G401 (cell line): ENCODE measurements at regions not wholly inside any gene's neighbourhood (a gene's known extent, or its start where the extent isn't known, plus 50 kb on each side); places are given as distances from the start of the nearest gene placed in this dataset.
"Not testable (repeated sequence)": the region's sequence is repeated elsewhere in the genome, so short reads cannot be mapped to it uniquely, and the experiment has no call there.

Source experiments
- DNase-seq: peaks from one replicate; pipeline ENCODE4 v3.0.0-alpha.2; 2015; ENCODE audit warnings: low spot score
- in situ Hi-C: cut with HindIII; loops from 2 replicates; pipeline ENCODE4 v1.10.0; 2016; ENCODE audit warnings: low sequenced_read_pairs, mixed read lengths

DNA sequence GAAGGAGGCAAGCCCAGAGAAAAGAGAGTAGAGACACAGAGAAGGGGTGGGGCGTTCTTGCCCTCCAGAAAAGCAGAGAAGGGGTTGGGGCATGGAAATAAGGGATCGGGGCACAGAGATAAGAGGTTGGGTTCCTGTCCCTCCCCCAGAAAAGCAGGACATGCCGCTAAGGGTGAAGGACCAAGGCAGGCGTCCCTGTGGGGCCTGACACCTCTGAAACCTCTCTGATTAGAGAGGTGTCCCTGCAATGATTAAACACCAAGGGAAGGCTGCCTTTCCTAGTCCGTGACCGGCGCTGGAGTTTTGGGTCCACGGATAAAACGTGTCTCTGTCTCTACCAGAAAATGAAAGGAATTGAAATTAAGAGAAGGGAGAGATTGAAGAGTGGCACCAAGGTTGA is 914.0 kb upstream of the CRIM1 start:
- in situ Hi-C loops, result not testable (repeated sequence)

DNA sequence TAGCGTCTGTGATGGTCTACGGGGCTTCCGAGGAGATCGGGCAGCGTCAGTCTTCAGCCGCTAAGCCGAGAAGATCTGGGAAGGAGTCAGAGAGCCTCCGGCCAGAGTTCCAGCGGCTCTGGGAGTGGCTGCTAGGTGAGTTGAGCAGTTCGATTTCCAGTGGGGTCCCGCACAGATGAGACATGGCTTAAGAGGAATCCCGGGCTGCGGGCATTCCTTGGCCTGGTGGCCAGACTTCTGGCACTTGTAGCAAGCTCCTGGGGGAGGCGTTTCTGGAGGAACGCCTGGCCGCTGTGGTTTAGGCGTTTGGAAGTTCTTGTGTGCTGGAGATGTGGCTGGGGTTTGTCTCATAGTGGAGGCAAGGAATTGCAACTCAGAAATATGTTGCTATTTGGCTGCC is 915.3 kb upstream of the CRIM1 start:
- in situ Hi-C loops, DNase-seq: not testable (repeated sequence)

More for the DNA sequence above, 914.0 kb upstream of the CRIM1 start:
- DNase-seq, result not testable (repeated sequence)

DNA sequence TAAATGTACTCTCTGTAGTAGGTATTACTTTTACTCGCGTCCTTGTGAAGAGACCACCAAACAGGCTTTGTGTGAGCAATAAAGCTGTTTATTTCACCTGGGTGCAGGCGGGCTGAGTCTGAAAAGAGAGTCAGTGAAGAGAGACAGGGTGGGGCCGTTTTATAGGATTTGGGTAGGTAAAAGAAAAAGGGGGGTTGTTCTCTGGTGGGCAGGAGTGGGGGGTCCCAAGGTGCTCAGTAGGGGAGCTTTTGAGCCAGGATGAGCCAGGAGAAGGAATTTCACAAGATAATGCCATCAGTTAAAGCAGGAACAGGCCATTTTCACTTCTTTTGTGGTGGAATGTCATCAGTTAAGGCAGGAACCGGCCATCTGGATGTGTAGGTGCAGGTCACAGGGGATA is 918.7 kb upstream of the CRIM1 start:
- DNase-seq, in situ Hi-C loops: not testable (repeated sequence)

DNA sequence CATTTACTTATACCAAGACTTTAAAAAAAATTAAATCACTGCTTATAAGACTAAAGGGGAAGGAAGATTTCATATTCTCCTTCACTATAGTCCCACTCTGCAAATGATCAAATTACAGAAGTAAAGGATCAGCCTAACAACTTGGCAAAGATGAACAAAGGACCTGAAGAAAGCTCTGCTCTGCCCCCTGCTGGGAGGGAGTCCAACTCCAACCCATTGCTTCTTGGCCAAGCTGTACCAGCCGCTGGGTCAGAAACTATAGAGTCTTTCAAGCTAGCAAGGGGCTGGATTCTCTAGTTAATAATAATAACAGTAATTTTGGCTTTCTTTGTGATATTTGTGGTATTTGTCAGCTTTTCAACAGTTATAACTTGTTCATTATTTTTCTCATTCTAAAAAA is 927.0 kb upstream of the CRIM1 start:
- in situ Hi-C loops, result no loop called here
- no peak for DNase-seq

DNA sequence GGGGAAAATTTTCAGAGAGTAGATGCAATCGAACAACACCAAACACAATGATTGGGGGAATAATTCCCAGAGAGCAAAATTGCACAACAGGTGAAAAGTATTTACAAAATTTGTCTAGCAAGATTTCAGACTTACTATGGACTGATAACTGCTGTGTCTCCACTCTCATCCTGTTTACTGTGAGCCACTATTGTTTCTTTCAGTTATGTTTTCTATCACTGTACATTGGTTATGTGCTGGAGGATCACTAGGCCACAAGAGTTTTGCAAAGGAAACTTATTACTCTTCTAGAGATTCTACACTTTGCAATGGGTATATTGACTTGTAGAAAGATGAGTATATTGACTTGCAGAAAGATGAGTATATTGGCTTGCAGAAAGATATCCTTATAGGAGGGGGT is 934.1 kb upstream of the CRIM1 start:
- in situ Hi-C loops, result no loop called here
- DNase-seq, result no peak

DNA sequence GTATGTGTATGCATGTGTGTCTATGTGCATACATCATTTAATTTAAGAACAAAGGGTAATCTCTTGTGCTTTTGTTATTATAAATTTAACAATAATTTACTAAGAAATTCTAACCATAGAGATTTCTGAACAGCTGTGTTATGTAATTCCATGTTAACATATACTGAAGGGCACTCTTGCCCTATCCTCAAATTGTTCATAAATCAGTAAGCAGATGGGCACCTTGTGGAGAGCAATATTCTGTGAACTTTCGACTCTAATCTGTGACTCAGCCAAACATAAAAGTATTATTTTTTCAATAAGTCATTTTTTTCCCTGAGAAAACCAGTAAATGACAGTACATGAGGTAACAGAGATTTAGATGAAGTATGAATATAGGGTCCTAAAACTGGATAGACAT is 938.3 kb upstream of the CRIM1 start:
- in situ Hi-C loops, result no loop called here
- DNase-seq, result no peak

DNA sequence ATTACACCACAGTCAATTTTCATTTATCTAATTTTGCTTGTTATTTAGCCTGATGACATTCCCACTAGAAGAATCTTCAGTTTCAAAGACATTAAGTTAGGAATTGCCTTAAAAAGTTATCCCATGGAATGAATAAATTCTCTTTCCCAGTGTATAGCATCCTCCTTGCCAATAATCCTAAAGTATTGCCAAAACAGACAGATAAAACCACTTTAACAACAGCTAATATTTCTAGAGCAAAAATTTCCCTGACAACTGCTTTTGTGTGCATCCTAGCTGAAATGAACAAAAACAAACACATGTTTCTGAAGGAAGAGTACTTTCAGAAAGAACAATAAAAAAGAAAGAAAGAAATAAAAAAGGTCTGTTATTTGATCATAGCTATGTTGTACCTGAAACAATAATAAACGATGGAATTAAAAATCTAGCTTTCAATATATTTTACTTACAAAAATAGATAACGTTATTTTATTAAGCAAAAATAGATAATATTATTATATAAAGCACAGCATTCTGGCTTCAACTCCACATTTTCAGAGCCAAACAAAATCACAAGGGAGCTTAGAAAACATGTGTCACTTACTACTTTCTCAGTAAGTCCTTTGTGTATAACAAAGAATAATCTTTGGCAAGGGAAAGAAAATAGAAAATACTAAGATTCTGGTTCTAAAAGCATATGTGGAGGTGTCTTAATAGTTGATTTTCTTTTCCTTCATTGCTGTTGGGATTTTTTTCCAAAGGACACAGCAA is 939.0 kb upstream of the CRIM1 start:
- no peak for DNase-seq
- in situ Hi-C loops, result no loop called here

DNA sequence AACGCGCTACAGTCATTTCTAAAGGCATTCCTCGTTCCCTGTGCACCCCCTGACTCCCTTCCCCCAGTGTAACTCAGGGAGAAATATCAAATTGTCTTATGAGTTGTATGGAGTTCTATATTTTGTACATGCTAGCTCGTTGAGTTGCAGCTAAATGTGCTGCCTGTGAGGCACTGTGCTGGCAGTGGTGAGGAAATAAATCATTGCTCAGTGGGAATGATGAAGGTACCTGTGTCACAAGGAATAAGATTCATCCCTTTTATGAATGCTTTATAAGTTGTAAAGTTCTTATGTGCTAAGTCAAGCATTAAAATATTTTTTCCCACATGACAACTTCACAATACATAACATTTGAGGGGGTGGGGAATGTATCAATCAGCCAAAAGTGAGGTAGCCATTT is 939.6 kb upstream of the CRIM1 start:
- in situ Hi-C loops, result no loop called here
- no peak for DNase-seq

DNA sequence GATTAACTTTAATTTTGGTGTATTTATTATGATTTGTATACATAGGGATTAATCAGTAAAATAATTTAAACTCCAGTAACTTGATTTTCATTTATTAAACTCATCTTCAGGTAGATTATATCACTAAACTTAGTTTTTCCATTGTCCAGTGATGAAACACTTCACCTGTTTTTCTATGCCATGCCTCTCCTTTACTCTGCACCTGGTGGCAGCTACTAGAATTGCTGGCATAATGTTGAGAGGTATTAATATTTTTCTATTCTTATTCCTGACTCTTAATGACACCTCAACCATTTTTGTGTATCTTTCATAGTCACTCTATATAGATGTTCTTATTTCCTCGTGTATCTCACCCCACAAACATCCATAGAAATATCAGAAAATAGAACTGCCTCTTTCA is 940.3 kb upstream of the CRIM1 start:
- DNase-seq, result no peak
- in situ Hi-C loops, result no loop called here

DNA sequence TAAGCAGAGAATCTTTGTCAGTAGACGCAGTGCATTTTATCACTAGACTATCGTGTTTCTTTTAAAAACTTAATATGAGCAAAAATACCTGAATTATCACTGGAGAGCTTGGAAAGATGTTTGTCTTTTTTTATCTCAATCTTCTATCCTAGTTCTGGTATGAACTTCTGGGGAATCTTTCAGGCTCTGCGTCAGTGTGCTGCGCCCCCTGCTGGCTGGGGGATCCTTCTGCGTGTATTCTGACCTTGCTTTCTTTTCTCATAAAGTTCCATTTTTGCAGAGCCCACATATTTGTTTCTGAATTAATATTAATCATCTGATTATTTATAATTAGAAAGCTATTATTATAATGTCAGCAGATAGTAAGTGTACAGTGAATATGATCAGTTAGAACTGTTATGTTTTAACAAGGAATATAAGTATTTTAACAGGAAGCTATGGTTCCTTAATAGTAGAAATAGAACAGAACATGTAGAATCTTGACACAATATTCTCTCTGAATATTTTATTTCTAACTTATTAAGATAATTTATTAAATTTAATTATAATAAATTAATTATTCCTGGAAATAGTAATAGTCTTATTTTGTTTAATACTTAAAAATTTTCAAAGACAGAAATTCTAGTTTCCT is 945.0 kb upstream of the CRIM1 start:
- DNase-seq, result peak; percentile 68
- in situ Hi-C loops, result no loop called here

DNA sequence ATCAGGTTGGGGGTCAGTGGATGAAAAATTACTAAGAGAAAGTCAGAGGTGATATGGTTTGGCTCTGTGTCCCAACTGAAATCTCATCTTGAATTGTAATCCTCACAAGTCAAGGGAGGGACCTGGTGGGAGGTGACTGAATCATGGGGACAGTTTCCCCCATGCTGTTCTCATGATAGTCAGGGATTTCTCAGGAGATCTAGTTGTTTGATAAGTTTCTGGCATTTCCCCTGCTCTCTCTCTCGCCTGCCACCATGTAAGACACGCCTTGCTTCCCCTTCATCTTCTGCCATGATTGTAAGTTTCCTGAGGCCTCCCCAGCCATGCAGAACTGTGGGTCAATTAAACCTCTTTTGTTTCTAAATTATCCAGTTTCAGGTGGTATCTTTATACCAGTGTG is 945.8 kb upstream of the CRIM1 start:
- DNase-seq, result no peak
- in situ Hi-C loops, result no loop called here

DNA sequence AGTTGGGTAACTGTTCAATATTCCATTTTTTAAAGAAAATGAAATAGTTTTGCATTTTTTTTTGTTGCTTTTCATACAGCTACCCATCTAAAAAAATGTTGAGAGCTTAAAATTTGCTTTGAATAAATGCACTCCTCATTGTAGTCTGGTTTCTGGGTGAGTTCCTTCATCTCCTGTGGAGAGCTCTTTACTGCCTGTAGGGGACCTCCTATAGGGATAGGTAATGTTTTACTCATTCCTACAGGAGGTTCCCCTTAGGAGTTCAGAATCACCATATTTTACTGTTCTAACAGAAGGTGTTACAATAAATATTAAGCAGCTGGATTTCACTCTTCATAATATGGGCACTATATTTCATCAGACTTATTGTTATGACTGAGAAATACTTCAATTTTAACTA is 947.3 kb upstream of the CRIM1 start:
- DNase-seq, result no peak
- in situ Hi-C loops, result no loop called here

DNA sequence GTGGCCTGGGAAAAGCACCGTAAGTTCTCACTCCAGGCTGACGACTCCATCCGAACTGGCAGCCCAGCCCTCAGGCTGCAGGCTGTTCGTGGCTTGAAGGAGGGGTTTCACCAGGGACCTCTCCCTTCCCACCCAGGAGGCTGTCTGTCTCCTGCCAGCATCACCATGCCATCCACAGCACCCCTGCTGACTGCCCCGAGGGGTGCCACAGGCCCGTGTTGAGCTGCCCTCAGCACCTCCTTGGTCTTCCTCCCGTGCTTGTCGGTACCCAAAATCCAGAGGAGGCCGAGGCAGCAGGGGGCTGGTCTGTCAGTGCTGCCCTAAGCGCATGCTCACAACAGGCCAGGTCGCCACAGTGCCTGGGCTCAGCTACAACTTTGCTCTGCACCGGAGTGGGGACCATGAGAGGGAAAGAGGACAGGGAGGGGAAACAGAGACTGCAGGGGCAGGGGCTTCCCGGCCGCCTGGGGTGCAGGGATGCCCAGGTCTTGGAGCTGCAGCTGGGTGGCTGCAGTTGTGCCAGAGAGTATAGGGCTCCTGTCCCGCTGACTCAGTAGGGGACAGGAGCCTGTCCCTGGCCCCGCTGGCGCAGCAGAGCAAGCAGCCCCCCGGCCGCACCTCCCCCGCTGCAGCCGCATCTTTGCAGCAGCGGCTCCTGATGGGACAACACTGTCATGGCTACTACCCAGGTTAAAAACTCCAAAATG is 963.7 kb upstream of the CRIM1 start:
- in situ Hi-C loops, result no loop called here
- no peak for DNase-seq

DNA sequence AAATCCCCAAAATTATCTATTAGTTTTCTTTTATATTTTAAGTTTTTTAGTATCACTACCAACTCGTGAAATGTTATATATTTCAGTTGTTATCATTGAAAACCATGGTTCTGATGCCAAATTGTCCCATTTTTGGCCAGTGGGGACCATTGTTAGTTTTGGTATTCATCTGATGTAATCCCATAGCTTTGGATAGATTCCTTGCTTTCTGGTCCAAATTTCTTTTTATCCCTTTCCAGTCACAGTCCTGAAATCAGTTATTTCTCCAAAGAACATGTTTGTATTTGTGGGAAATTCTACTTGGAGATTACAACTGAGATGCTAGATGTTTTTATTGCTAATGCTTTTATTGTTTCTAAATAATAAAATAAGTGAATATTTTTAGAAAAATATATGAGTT is 976.8 kb upstream of the CRIM1 start:
- in situ Hi-C loops, result no loop called here
- no peak for DNase-seq

DNA sequence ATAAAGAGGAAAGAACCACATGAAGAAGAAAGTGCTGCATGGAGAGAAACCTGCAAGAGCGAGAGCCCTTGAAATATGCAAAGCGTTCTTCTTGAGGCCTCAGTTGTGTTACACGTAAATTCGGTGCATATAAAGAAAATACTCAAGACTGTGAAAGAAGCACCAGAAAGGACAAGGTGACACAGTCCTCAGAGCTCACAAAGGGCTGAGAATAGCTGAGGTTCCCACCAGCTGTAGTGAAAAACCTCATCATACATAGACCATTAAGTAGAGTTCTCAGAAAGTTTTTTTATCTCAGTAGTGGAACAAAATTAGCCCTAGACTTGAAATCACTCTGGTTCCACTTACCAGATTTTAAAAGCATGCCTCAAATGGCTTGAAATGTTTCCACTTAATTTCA is 980.7 kb upstream of the CRIM1 start:
- no peak for DNase-seq
- in situ Hi-C loops, result no loop called here

DNA sequence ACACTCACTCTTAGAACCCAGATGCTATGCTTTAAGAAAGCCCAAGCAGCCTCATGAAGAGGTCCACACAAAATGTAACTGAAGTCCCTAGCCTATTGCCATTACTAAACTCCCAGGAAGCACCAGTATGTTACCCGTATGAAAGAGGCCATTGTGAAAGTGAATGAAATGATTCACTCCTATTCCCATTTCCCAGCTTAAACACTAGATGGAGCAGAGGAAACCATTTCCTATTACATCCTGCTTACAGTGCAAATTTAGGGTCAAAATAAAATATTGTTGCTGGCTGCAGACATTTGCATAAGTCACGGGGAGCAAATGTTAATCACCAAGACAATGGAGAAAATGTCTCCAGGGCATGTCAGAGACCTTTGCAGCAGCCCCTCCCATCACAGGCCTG is 989.7 kb upstream of the CRIM1 start:
- in situ Hi-C loops, result no loop called here
- no peak for DNase-seq

DNA sequence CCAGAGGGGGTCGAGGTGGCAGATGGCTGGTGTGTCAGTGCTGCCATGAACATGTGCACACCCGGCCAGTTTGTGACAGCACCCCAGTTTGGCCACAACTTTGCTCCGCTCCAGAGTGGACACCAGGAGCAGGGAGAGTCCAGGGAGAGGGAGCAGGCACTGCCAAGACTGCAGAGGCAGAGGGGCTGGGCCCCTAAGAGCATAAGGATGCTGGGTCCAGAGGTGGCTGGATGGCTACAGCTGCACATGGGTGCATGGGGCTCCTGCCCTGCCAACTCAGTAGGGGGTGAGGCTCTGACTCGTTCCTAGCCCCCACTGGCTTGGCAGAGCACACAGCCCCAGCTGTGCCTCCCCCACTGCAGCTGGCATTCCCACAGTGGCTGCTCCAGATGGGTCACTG is 999.2 kb upstream of the CRIM1 start:
- no peak for DNase-seq
- in situ Hi-C loops, result no loop called here

DNA sequence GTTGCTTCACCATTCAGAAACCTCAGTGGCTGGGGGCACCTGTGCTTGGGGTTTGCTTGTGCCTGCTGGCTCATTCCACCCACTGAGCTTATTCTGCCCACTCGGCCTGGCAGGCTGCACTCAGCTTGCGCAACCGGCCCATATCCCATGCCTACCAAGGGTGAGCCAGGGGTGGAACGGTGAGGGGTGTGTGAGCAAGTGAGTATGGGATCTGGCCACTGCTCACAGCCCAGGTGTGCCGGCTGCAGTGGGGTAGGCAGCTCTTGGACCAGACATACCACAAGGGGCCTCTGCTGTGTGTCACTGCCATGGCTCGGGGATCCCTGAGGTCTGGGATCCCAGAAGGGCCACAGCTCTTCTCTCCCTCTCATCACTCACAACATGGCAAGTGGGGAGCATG is 1000.5 kb upstream of the CRIM1 start:
- in situ Hi-C loops, result no loop called here

DNA sequence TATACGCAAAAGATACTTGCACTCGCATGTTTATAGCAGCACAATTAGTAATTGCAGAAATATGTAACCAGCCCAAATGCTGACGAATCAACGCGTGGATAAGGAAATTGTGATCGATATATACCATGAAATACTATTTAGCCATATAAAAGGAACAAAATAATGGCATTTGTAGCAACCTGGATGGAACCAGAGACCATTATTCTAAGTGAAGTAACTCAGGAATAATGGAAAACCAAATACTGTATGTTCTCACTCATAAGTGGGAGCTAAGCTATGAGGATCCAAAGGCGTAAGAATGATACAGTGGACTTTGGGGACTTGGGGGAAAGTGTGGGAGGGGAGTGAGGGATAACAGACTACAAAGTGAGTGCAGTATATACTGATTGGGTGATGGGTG is 1008.0 kb upstream of the CRIM1 start:
- in situ Hi-C loops, result no loop called here
- no peak for DNase-seq

More for the DNA sequence above, 1000.5 kb upstream of the CRIM1 start:
- DNase-seq, result no peak

DNA sequence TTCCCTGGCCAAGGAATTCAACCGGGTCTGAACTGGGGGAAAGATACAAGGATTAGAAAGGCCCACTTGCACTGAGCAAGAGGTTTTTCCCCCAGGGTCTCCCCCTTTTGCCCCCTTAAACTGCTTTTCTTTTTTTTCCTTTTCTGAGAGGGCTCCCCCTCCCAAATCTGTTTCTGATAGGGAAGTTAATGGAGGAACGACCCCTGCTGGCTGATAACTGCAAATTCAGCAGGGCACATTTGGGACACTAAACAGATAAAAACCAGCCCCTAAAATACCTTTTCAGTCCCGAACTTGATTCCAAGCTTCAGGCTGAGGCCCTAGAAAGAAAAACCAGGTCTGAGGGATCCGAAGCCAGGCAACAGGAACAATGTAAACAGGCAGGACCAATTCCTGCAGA is 1012.4 kb upstream of the CRIM1 start:
- in situ Hi-C loops, result no loop called here

DNA sequence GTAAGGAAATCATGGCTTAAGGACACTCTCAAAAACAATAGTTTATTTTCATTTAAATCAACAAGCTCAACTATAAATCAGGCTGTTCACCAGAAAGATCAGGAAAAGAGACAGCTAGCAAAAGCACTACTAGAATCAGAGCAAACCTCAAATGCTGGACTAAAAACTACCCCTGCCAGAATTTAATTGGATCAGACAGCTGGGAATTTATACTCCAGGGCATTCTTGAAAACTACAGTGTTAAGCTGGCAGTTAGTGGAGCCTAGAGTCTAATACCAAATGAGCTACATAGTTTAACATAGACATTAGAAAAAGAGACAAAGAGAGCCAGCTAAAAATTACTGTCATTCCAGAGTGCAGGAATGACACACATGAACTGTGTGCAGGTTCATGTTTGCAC is 1016.4 kb upstream of the CRIM1 start:
- DNase-seq, result no peak
- in situ Hi-C loops, result no loop called here

More for the DNA sequence above, 1012.4 kb upstream of the CRIM1 start:
- no peak for DNase-seq
